SH-SY5Y (cell line): ENCODE measurements at regions not wholly inside any gene's neighbourhood (a gene's known extent, or its start where the extent isn't known, plus 50 kb on each side); places are given as distances from the start of the nearest gene placed in this dataset.

Source experiments
- GATA2 ChIP-seq: IDR thresholded peaks from 2 replicates; pipeline ENCODE4 v1.6.1; 2011; ENCODE audit warnings: mild to moderate bottlenecking, low read depth, low read length
- GATA3 ChIP-seq: IDR thresholded peaks from 2 replicates; pipeline ENCODE4 v1.6.1; 2011; ENCODE audit warnings: low read depth, mild to moderate bottlenecking, low read length, moderate library complexity

GRCh38 chr5:93890657-93891056, 149.3 kb upstream of the POU5F2 start:
- TF ChIP-seq GATA2 (no peak), GATA3 (no peak)
